ENCODE measurements at regions not wholly inside any gene's neighbourhood (a gene's known extent, or its start where the extent isn't known, plus 50 kb on each side); places are given as distances from the start of the nearest gene placed in this dataset.

DNA sequence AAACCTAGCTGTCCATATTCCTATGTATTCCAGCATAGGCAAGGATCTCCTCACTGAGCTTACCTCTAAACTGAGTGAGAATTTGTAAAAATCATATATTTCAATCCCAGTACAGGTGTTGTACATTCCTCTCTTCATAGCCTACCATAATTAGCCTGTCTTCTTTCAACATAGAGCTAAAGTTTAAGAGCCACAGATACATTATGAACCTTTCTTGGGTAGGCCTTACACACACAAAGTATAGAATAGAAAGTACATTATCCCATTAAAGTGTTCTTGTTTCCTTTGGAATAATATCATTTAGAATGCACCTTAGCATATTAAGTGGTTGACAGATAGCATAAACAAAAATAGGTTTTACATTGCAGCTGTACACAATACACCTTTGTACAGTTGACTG is 282.1 kb upstream of the TMEM161B start:
- TF ChIP-seq GLIS3 (CRISPR knock-in tag; IDR thresholded peaks at IDR 0.05) = no peak
- no peak for TF ChIP-seq PATZ1 (CRISPR knock-in tag; IDR thresholded peaks at IDR 0.05; ENCODE audit: borderline replicate concordance)
- TF ChIP-seq ZFP3 (CRISPR knock-in tag; IDR thresholded peaks at IDR 0.05) = no peak
- no peak for TF ChIP-seq ZNF565 (CRISPR knock-in tag; conservative IDR thresholded peaks at IDR 0.05; ENCODE audit: low read depth)
- no peak for TF ChIP-seq CREB5 (CRISPR knock-in tag; IDR thresholded peaks at IDR 0.05; ENCODE audit: low read depth)
- TF ChIP-seq OSR1 (CRISPR knock-in tag; IDR thresholded peaks at IDR 0.05) = no peak
- no peak for TF ChIP-seq SNAI2 (CRISPR knock-in tag; IDR thresholded peaks at IDR 0.05)
- no peak for TF ChIP-seq ZFP30 (CRISPR knock-in tag; IDR thresholded peaks at IDR 0.05)
- TF ChIP-seq, protein P1, sequence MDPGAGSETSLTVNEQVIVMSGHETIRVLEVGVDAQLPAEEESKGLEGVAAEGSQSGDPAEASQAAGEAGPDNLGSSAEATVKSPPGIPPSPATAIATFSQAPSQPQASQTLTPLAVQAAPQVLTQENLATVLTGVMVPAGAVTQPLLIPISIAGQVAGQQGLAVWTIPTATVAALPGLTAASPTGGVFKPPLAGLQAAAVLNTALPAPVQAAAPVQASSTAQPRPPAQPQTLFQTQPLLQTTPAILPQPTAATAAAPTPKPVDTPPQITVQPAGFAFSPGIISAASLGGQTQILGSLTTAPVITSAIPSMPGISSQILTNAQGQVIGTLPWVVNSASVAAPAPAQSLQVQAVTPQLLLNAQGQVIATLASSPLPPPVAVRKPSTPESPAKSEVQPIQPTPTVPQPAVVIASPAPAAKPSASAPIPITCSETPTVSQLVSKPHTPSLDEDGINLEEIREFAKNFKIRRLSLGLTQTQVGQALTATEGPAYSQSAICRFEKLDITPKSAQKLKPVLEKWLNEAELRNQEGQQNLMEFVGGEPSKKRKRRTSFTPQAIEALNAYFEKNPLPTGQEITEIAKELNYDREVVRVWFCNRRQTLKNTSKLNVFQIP (CRISPR knock-in tag; IDR thresholded peaks at IDR 0.05; ENCODE audit: borderline replicate concordance, low read depth) = no peak
- TF ChIP-seq BACH2 (CRISPR knock-in tag; IDR thresholded peaks at IDR 0.05; ENCODE audit: borderline replicate concordance) = no peak
- TF ChIP-seq TSHZ2 (CRISPR knock-in tag; IDR thresholded peaks at IDR 0.05) = no peak
